ENCODE measurements at regions not wholly inside any gene's neighbourhood (a gene's known extent, or its start where the extent isn't known, plus 50 kb on each side); places are given as distances from the start of the nearest gene placed in this dataset.

- DNase-seq (ENCODE audit: low read depth in 2 of 3, low spot score in 2 of 3), result no peak
Observed at GRCh38 chr10:131444286-131444685, 132.8 kb upstream of the TCERG1L start.

GRCh38 chr10:131444862-131445461 lies 133.4 kb upstream of the TCERG1L start:
- no peak for DNase-seq (ENCODE audit: low read depth in 2 of 3, low spot score in 2 of 3)

- no peak for DNase-seq (ENCODE audit: low read depth in 2 of 3, low spot score in 2 of 3)
Observed at GRCh38 chr10:131445623-131446022, 134.1 kb upstream of the TCERG1L start.

GRCh38 chr10:131446171-131446570 lies 134.7 kb upstream of the TCERG1L start:
- no peak for DNase-seq (ENCODE audit: low read depth in 2 of 3, low spot score in 2 of 3)

GRCh38 chr10:131448171-131448570 lies 136.7 kb upstream of the TCERG1L start:
- DNase-seq (ENCODE audit: low read depth in 2 of 3, low spot score in 2 of 3), result no peak

- no peak for DNase-seq (ENCODE audit: low read depth in 2 of 3, low spot score in 2 of 3)
Observed at GRCh38 chr10:131448883-131449282, 137.4 kb upstream of the TCERG1L start.

GRCh38 chr10:131450216-131450765 lies 138.8 kb upstream of the TCERG1L start:
- no peak for DNase-seq (ENCODE audit: low read depth in 2 of 3, low spot score in 2 of 3)

GRCh38 chr10:131451407-131452015 lies 140.0 kb upstream of the TCERG1L start:
- no peak for DNase-seq (ENCODE audit: low read depth in 2 of 3, low spot score in 2 of 3)

- no peak for DNase-seq (ENCODE audit: low read depth in 2 of 3, low spot score in 2 of 3)
Observed at GRCh38 chr10:131452926-131453720, 141.6 kb upstream of the TCERG1L start.

- peak; percentile 11 to 81 (median 57) for DNase-seq (ENCODE audit: low read depth in 2 of 3, low spot score in 2 of 3)
Observed at GRCh38 chr10:131453721-131454634, 142.5 kb upstream of the TCERG1L start.

GRCh38 chr10:131456411-131456810 lies 144.9 kb upstream of the TCERG1L start:
- DNase-seq (ENCODE audit: low read depth in 2 of 3, low spot score in 2 of 3), result no peak

GRCh38 chr10:131461093-131461492 lies 149.6 kb upstream of the TCERG1L start:
- DNase-seq (ENCODE audit: low read depth in 2 of 3, low spot score in 2 of 3), result no peak

GRCh38 chr10:131464789-131465188 lies 153.3 kb upstream of the TCERG1L start:
- DNase-seq (ENCODE audit: low read depth in 2 of 3, low spot score in 2 of 3), result no peak

GRCh38 chr10:131469551-131469950 lies 158.0 kb upstream of the TCERG1L start:
- no peak for DNase-seq (ENCODE audit: low read depth in 2 of 3, low spot score in 2 of 3)

GRCh38 chr10:131473645-131474044 lies 162.1 kb upstream of the TCERG1L start:
- no peak for DNase-seq (ENCODE audit: low read depth in 2 of 3, low spot score in 2 of 3)

GRCh38 chr10:131474416-131474815 lies 162.9 kb upstream of the TCERG1L start:
- no peak for DNase-seq (ENCODE audit: low read depth in 2 of 3, low spot score in 2 of 3)

- DNase-seq (ENCODE audit: low read depth in 2 of 3, low spot score in 2 of 3), result no peak
Observed at GRCh38 chr10:131475043-131475442, 163.5 kb upstream of the TCERG1L start.

- DNase-seq (ENCODE audit: low read depth in 2 of 3, low spot score in 2 of 3), result no peak
Observed at GRCh38 chr10:131475803-131476202, 164.3 kb upstream of the TCERG1L start.

GRCh38 chr10:131477457-131478121 lies 166.1 kb upstream of the TCERG1L start:
- DNase-seq (ENCODE audit: low read depth in 2 of 3, low spot score in 2 of 3), result no peak

- DNase-seq (ENCODE audit: low read depth in 2 of 3, low spot score in 2 of 3), result no peak
Observed at GRCh38 chr10:131478377-131478989, 167.0 kb upstream of the TCERG1L start.
